Frontal cortex (tissue), 3 donors: ENCODE measurements at regions not wholly inside any gene's neighbourhood (a gene's known extent, or its start where the extent isn't known, plus 50 kb on each side); places are given as distances from the start of the nearest gene placed in this dataset.
"Not testable (repeated sequence)": the region's sequence is repeated elsewhere in the genome, so short reads cannot be mapped to it uniquely, and the experiment has no call there.

Source experiments
- DNase-seq, 2 donors: peaks; one replicate each; pipeline ENCODE4 v3.0.0; 2012; ENCODE audit warnings: low spot score in 2 of 2
- FAIRE-seq: peaks from 2 replicates; lab custom pipeline; 2012; peaks lifted over from hg19 to GRCh38; lab: Jason Lieb, UNC
- donor health status: control.
- donor health status: control.
- donor health status: control.

- not testable (repeated sequence) for DNase-seq, FAIRE-seq
Observed at GRCh38 chrX:26911785-26912184, 551.4 kb downstream of the PPP4R3C start.

- DNase-seq (no peak), FAIRE-seq (no peak)
Observed at GRCh38 chrX:26909728-26910127, 553.4 kb downstream of the PPP4R3C start.

- FAIRE-seq = no peak
Observed at GRCh38 chrX:26908218-26908617, 554.9 kb downstream of the PPP4R3C start.

GRCh38 chrX:26889574-26889973 lies 573.6 kb downstream of the PPP4R3C start:
- DNase-seq (peak in 1 of 2 donors; percentile 3), FAIRE-seq (no peak)

More at GRCh38 chrX:26908218-26908617, 554.9 kb downstream of the PPP4R3C start:
- DNase-seq = no peak

GRCh38 chrX:26873736-26874135 lies 589.4 kb downstream of the PPP4R3C start:
- FAIRE-seq (no peak), DNase-seq (no peak)

GRCh38 chrX:26871967-26872366 lies 591.2 kb downstream of the PPP4R3C start:
- DNase-seq (no peak), FAIRE-seq (no peak)

- no peak for DNase-seq
Observed at GRCh38 chrX:26851981-26852380, 611.2 kb downstream of the PPP4R3C start.

GRCh38 chrX:26848511-26848910 lies 614.6 kb downstream of the PPP4R3C start:
- no peak for DNase-seq
- FAIRE-seq = no peak

More at GRCh38 chrX:26851981-26852380, 611.2 kb downstream of the PPP4R3C start:
- no peak for FAIRE-seq

GRCh38 chrX:26845056-26845455 lies 618.1 kb downstream of the PPP4R3C start:
- DNase-seq (no peak), FAIRE-seq (no peak)

GRCh38 chrX:26822448-26822847 lies 606.5 kb downstream of the MAGEB5 start:
- DNase-seq (no peak), FAIRE-seq (no peak)

GRCh38 chrX:26789751-26790150 lies 573.8 kb downstream of the MAGEB5 start:
- FAIRE-seq = no peak

GRCh38 chrX:26788402-26788998 lies 572.5 kb downstream of the MAGEB5 start:
- no peak for DNase-seq
- no peak for FAIRE-seq

More at GRCh38 chrX:26789751-26790150, 573.8 kb downstream of the MAGEB5 start:
- no peak for DNase-seq

GRCh38 chrX:26783512-26784225 lies 567.7 kb downstream of the MAGEB5 start:
- FAIRE-seq = no peak
- DNase-seq = no peak

- FAIRE-seq (no peak), DNase-seq (no peak)
Observed at GRCh38 chrX:26778320-26778888, 562.4 kb downstream of the MAGEB5 start.

GRCh38 chrX:26762253-26762652 lies 546.3 kb downstream of the MAGEB5 start:
- FAIRE-seq (no peak), DNase-seq (no peak)

- not testable (repeated sequence) for FAIRE-seq, DNase-seq
Observed at GRCh38 chrX:26755760-26756159, 539.8 kb downstream of the MAGEB5 start.

- DNase-seq = no peak
- FAIRE-seq = no peak
Observed at GRCh38 chrX:26747877-26748276, 531.9 kb downstream of the MAGEB5 start.

GRCh38 chrX:26722666-26723428 lies 506.9 kb downstream of the MAGEB5 start:
- FAIRE-seq (no peak), DNase-seq (no peak)

- FAIRE-seq = no peak
Observed at GRCh38 chrX:26672571-26672970, 456.6 kb downstream of the MAGEB5 start.

GRCh38 chrX:26670521-26670920 lies 454.6 kb downstream of the MAGEB5 start:
- FAIRE-seq = no peak
- DNase-seq = no peak

More at GRCh38 chrX:26672571-26672970, 456.6 kb downstream of the MAGEB5 start:
- DNase-seq = no peak
